Breast epithelium (tissue), 3 donors: ENCODE measurements at regions not wholly inside any gene's neighbourhood (a gene's known extent, or its start where the extent isn't known, plus 50 kb on each side); places are given as distances from the start of the nearest gene placed in this dataset.

Source experiments
- CTCF ChIP-seq, 3 donors: fragments of 450-650 bp; IDR thresholded peaks; one replicate each; pipeline ENCODE4 v1.5.1; 2016 to 2017; ENCODE audit warnings: antibody characterized with exemption in 3 of 3, mild to moderate bottlenecking in 3 of 3, moderate library complexity in 3 of 3
- POLR2A ChIP-seq: fragments of 450-650 bp; IDR thresholded peaks from one replicate; pipeline ENCODE4 v1.6.1; 2016; ENCODE audit warnings: antibody characterized with exemption, mild to moderate bottlenecking, moderate library complexity

DNA sequence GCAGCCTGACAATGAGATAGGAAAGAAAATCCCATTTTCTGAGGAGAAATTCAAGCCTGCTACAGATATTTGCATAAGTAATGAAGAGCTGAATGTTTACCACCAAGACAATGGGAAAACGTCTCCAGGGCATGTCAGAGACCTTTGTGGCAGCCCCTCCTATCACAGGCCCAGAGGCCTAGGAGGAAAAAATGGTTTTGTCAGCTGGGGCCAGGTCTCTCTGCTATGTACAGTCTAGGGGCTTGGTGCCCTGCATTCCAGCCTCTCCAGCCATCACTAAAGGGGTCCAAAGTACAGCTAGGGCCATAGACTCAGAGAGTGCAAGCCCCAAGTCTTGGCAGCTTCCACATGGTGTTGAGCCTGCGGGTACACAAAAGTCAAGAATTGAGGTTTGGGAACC is 361.6 kb upstream of the ANXA10 start:
- TF ChIP-seq POLR2A = no peak
- no peak for TF ChIP-seq CTCF (IDR thresholded peaks at IDR 0.05)
